CD4-positive, CD25-positive, alpha-beta regulatory T cell (primary cell): ENCODE measurements at regions not wholly inside any gene's neighbourhood (a gene's known extent, or its start where the extent isn't known, plus 50 kb on each side); places are given as distances from the start of the nearest gene placed in this dataset.

ENCODE experiments used
- ATAC-seq, 2 donors: fragments of 150-1000 bp; cut with Tn5 transposase; one replicate each; pipeline ENCODE4 v1.10.0; 2021; ENCODE audit warnings: low read depth in 2 of 2, moderate number of reproducible peaks in 2 of 2, moderate library complexity in 1 of 2
- DNase-seq, 3 donors: peaks; one replicate each; pipeline versions ENCODE4 v3.0.0 to v3.0.0-alpha.2; 2012 to 2022; ENCODE audit warnings: mixed read lengths in 1 of 3
- H3K27ac ChIP-seq: one replicate; pipeline ENCODE4 v1.7.0; 2013; ENCODE audit warnings: mild to moderate bottlenecking, low read length; ENCODE audit not compliant: insufficient read depth, poor library complexity, severe bottlenecking
- H3K27me3 ChIP-seq: one replicate; pipeline ENCODE4 v1.7.0; 2013; ENCODE audit warnings: low read length; ENCODE audit not compliant: control insufficient read depth, insufficient read depth
- H3K36me3 ChIP-seq: one replicate; pipeline ENCODE4 v1.7.0; 2013; ENCODE audit warnings: mild to moderate bottlenecking, low read length, moderate library complexity; ENCODE audit not compliant: control insufficient read depth, insufficient read depth
- H3K4me1 ChIP-seq: 2 replicates; pipeline ENCODE4 v1.7.0; 2013; ENCODE audit warnings: mild to moderate bottlenecking, low read length; ENCODE audit not compliant: insufficient read depth, control insufficient read depth, poor library complexity, severe bottlenecking
- H3K4me3 ChIP-seq: one replicate; pipeline ENCODE4 v1.7.0; 2013; ENCODE audit warnings: low read depth, mild to moderate bottlenecking, low read length, moderate library complexity
- H3K9me3 ChIP-seq, 2 experiments: 1 replicate in 1 of 2; 2 replicates in 1 of 2; pipeline ENCODE4 v1.7.0; 2013; ENCODE audit warnings: low read length in 2 of 2, mild to moderate bottlenecking in 1 of 2, moderate library complexity in 1 of 2; ENCODE audit not compliant: control insufficient read depth in 2 of 2
- H3K27ac Mint-ChIP-seq, 3 donors: one replicate each; pipeline ENCODE4 v1.8.0; 2020 to 2022; ENCODE audit warnings: mild to moderate bottlenecking in 3 of 3, mixed read lengths in 3 of 3, moderate library complexity in 2 of 3
- H3K27me3 Mint-ChIP-seq: one replicate; pipeline ENCODE4 v1.8.0; 2022; ENCODE audit warnings: mild to moderate bottlenecking, mixed read lengths
- H3K36me3 Mint-ChIP-seq: one replicate; pipeline ENCODE4 v1.8.0; 2020; ENCODE audit warnings: mixed read lengths
- H3K4me1 Mint-ChIP-seq, 4 donors: one replicate each; pipeline ENCODE4 v1.8.0; 2020 to 2022; ENCODE audit warnings: mixed read lengths in 4 of 4, mild to moderate bottlenecking in 1 of 4
- H3K4me3 Mint-ChIP-seq, 4 donors: one replicate each; pipeline ENCODE4 v1.8.0; 2020 to 2022; ENCODE audit warnings: mild to moderate bottlenecking in 4 of 4, mixed read lengths in 4 of 4, moderate library complexity in 3 of 4
- H3K9me3 Mint-ChIP-seq, 7 donors: one replicate each; pipeline ENCODE4 v1.8.0; 2020 to 2022; ENCODE audit warnings: mixed read lengths in 7 of 7, mild to moderate bottlenecking in 3 of 7, moderate library complexity in 2 of 7

- H3K27ac Mint-ChIP-seq = no peak overlapping the region
- H3K36me3 Mint-ChIP-seq = no peaks in the 10 kb centered on the region
- no peaks in the 10 kb centered on the region for H3K4me1 Mint-ChIP-seq
- H3K27me3 Mint-ChIP-seq = no peaks in the 10 kb centered on the region
- no peaks in the 10 kb centered on the region for H3K36me3 ChIP-seq
- H3K27ac ChIP-seq = no peak overlapping the region
- no peak overlapping the region for H3K4me3 Mint-ChIP-seq
- H3K9me3 Mint-ChIP-seq = peaks cover 4 to 23% (median 8%) of the 10 kb centered on the region in 7 donors
- H3K27me3 ChIP-seq = no peaks in the 10 kb centered on the region
- ATAC-seq (no peak), DNase-seq (no peak)
- no peak overlapping the region for H3K4me3 ChIP-seq
- peaks cover 3 to 10% of the 10 kb centered on the region in 2 experiments for H3K9me3 ChIP-seq
- H3K4me1 ChIP-seq = no peaks in the 10 kb centered on the region
These were observed 154.8 kb upstream of the SLC35B3 start for GRCh38 chr6:8589941-8590729.

- DNase-seq (no peak), ATAC-seq (no peak)
- Mint-ChIP-seq H3K36me3 (no peaks in the 10 kb centered on the region), H3K9me3 (peaks cover 0 to 23% (median 6%) of the 10 kb centered on the region in 7 donors), H3K4me1 (no peaks in the 10 kb centered on the region), H3K4me3 (no peak overlapping the region), H3K27ac (no peak overlapping the region), H3K27me3 (no peaks in the 10 kb centered on the region)
- Histone ChIP-seq H3K36me3 (no peaks in the 10 kb centered on the region), H3K27ac (no peak overlapping the region), H3K4me1 (no peaks in the 10 kb centered on the region), H3K9me3 (peaks cover 3 to 13% of the 10 kb centered on the region in 2 experiments), H3K4me3 (no peak overlapping the region), H3K27me3 (no peaks in the 10 kb centered on the region)
These were observed 152.8 kb upstream of the SLC35B3 start for GRCh38 chr6:8588176-8588575.

DNA sequence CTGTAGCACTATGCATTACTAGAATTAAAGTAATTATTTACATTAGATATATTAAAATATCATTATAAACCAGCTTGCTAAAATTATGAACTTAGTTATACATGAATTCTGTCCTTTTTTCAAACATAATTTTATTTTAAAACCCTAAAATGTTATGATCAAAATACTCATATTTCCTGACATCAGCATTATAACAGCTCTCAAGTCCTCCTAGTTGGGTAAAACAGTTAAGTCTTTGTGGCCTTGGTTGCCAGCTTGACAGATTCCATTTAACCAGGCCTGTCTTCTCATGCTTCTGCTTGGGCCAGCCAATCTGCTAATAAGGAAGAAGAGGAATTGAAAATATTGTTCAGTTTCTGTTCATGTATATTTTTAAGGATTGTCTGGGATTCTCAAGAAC lies 147.9 kb upstream of the SLC35B3 start:
- Mint-ChIP-seq H3K27ac (no peak overlapping the region), H3K36me3 (no peaks in the 10 kb centered on the region), H3K4me1 (no peaks in the 10 kb centered on the region), H3K27me3 (no peaks in the 10 kb centered on the region), H3K4me3 (no peak overlapping the region), H3K9me3 (peaks cover 1 to 16% (median 10%) of the 10 kb centered on the region in 7 donors)
- no peak overlapping the region for H3K4me3 ChIP-seq
- H3K9me3 ChIP-seq = peaks cover 3% of the 10 kb centered on the region in 2 experiments
- DNase-seq (no peak), ATAC-seq (no peak)
- H3K36me3 ChIP-seq = no peaks in the 10 kb centered on the region
- H3K4me1 ChIP-seq = no peaks in the 10 kb centered on the region
- H3K27me3 ChIP-seq = no peaks in the 10 kb centered on the region
- H3K27ac ChIP-seq = no peak overlapping the region

- H3K27ac Mint-ChIP-seq = no peak overlapping the region
- no peaks in the 10 kb centered on the region for H3K4me1 Mint-ChIP-seq
- no peaks in the 10 kb centered on the region for H3K4me1 ChIP-seq
- DNase-seq (no peak), ATAC-seq (no peak)
- H3K9me3 Mint-ChIP-seq = peaks cover 1 to 9% (median 6%) of the 10 kb centered on the region in 7 donors
- H3K9me3 ChIP-seq = peaks cover 0 to 3% of the 10 kb centered on the region in 2 experiments
- H3K4me3 Mint-ChIP-seq = no peak overlapping the region
- no peak overlapping the region for H3K27ac ChIP-seq
- H3K4me3 ChIP-seq = no peak overlapping the region
- no peaks in the 10 kb centered on the region for H3K36me3 ChIP-seq
- H3K36me3 Mint-ChIP-seq = no peaks in the 10 kb centered on the region
- H3K27me3 ChIP-seq = no peaks in the 10 kb centered on the region
- H3K27me3 Mint-ChIP-seq = no peaks in the 10 kb centered on the region
These were observed 144.0 kb upstream of the SLC35B3 start for GRCh38 chr6:8579372-8579771.

- Mint-ChIP-seq H3K4me3 (no peak overlapping the region), H3K27me3 (no peaks in the 10 kb centered on the region), H3K4me1 (no peaks in the 10 kb centered on the region), H3K36me3 (no peaks in the 10 kb centered on the region), H3K27ac (no peak overlapping the region), H3K9me3 (peaks cover under 1 to 9% (median 7%) of the 10 kb centered on the region in 7 donors)
- Histone ChIP-seq H3K9me3 (no peaks in the 10 kb centered on the region), H3K36me3 (no peaks in the 10 kb centered on the region), H3K27ac (no peak overlapping the region), H3K4me1 (no peaks in the 10 kb centered on the region), H3K27me3 (no peaks in the 10 kb centered on the region), H3K4me3 (no peak overlapping the region)
- ATAC-seq (no peak), DNase-seq (no peak)
These were observed 142.7 kb upstream of the SLC35B3 start for GRCh38 chr6:8578006-8578405.

DNA sequence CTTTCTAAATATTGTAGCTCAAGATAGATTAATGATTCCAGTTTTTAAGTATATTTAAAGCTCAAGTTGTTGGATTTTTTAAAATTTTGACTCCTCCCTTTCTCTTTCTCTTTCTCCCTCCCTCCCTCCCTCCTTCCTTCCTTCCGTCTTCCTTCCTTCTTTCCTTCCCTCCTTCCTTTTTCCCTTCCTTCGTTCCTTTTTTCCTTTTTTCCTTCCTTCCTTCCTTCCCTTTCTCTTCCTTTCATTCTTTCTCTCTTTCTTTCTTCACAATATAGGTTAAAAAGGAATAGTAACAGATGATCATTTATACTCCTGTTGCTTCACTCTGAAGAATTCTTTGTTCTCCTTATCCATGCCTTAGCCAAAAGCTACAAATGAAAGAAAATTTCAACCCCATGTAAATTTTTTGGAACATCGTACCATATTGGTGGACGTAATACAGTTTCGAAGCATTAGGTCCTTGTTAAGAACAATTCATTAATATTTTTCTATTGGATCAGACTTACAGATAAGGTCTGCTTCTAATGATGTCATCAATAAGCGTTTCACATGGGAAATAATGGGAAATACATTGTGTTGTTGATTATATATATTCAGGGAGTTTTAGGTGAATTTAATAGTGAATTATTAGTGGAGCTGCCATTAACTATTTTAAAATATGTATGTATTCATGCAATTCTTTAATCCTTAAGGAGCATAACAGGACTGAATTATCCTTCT lies 139.6 kb upstream of the SLC35B3 start:
- Mint-ChIP-seq H3K4me3 (no peak overlapping the region), H3K27me3 (no peaks in the 10 kb centered on the region), H3K9me3 (peaks cover 0 to 7% (median 4%) of the 10 kb centered on the region in 7 donors), H3K27ac (no peak overlapping the region), H3K36me3 (no peaks in the 10 kb centered on the region), H3K4me1 (no peaks in the 10 kb centered on the region)
- ATAC-seq = no peak
- no peak for DNase-seq
- H3K4me3 ChIP-seq = no peak overlapping the region
- H3K27me3 ChIP-seq = no peaks in the 10 kb centered on the region
- no peaks in the 10 kb centered on the region for H3K9me3 ChIP-seq
- no peak overlapping the region for H3K27ac ChIP-seq
- no peaks in the 10 kb centered on the region for H3K36me3 ChIP-seq
- no peaks in the 10 kb centered on the region for H3K4me1 ChIP-seq

- no peak for DNase-seq
- Histone ChIP-seq H3K27ac (no peak overlapping the region), H3K4me1 (no peaks in the 10 kb centered on the region), H3K4me3 (no peak overlapping the region), H3K36me3 (no peaks in the 10 kb centered on the region), H3K27me3 (no peaks in the 10 kb centered on the region), H3K9me3 (peaks cover 0 to 2% of the 10 kb centered on the region in 2 experiments)
- no peak overlapping the region for H3K4me3 Mint-ChIP-seq
- H3K27ac Mint-ChIP-seq = no peak overlapping the region
- no peaks in the 10 kb centered on the region for H3K27me3 Mint-ChIP-seq
- H3K36me3 Mint-ChIP-seq = no peaks in the 10 kb centered on the region
- H3K9me3 Mint-ChIP-seq = peaks cover 0 to 6% (median 3%) of the 10 kb centered on the region in 7 donors
- no peaks in the 10 kb centered on the region for H3K4me1 Mint-ChIP-seq
- ATAC-seq = no peak
These were observed 139.0 kb upstream of the SLC35B3 start for GRCh38 chr6:8574311-8574710.
